ENCODE measurements at regions not wholly inside any gene's neighbourhood (a gene's known extent, or its start where the extent isn't known, plus 50 kb on each side); places are given as distances from the start of the nearest gene placed in this dataset.

GRCh38 chr13:44769686-44770085, 193.6 kb upstream of the TSC22D1 start:
- TF ChIP-seq ATF3 (IDR thresholded peaks at IDR 0.05) = no peak
- no peak for TF ChIP-seq NR2F2 (IDR thresholded peaks at IDR 0.05)
- no peak for TF ChIP-seq FOXA2 (IDR thresholded peaks at IDR 0.05)
- TF ChIP-seq ZBTB33 (IDR thresholded peaks at IDR 0.05) = no peak
- no peak for TF ChIP-seq MAX (IDR thresholded peaks at IDR 0.05)
- TF ChIP-seq, protein P1, sequence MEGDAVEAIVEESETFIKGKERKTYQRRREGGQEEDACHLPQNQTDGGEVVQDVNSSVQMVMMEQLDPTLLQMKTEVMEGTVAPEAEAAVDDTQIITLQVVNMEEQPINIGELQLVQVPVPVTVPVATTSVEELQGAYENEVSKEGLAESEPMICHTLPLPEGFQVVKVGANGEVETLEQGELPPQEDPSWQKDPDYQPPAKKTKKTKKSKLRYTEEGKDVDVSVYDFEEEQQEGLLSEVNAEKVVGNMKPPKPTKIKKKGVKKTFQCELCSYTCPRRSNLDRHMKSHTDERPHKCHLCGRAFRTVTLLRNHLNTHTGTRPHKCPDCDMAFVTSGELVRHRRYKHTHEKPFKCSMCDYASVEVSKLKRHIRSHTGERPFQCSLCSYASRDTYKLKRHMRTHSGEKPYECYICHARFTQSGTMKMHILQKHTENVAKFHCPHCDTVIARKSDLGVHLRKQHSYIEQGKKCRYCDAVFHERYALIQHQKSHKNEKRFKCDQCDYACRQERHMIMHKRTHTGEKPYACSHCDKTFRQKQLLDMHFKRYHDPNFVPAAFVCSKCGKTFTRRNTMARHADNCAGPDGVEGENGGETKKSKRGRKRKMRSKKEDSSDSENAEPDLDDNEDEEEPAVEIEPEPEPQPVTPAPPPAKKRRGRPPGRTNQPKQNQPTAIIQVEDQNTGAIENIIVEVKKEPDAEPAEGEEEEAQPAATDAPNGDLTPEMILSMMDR (IDR thresholded peaks at IDR 0.05; ENCODE audit: low read depth, low read length, missing input control) = no peak
- TF ChIP-seq YY1 (IDR thresholded peaks at IDR 0.05) = no peak
- TF ChIP-seq RAD21 (IDR thresholded peaks at IDR 0.05) = no peak
- no peak for DNase-seq (ENCODE audit: low spot score)
- no peaks in the 10 kb centered on the region for H3K36me3 ChIP-seq (ENCODE audit: control insufficient read depth in 4 of 4, insufficient read depth in 3 of 4, low read depth in 1 of 4, low read length in 3 of 4)
- H3K27me3 ChIP-seq (ENCODE audit: control insufficient read depth in 4 of 4, insufficient read depth in 4 of 4, low read length in 3 of 4) = no peaks in the 10 kb centered on the region
- no peak overlapping the region for H3K4me3 ChIP-seq (ENCODE audit: low read depth in 1 of 3, low read length in 3 of 3)
- H3K9me3 ChIP-seq (ENCODE audit: control insufficient read depth in 4 of 4, low read length in 3 of 4) = no peaks in the 10 kb centered on the region
- no peaks in the 10 kb centered on the region for H3K4me1 ChIP-seq (ENCODE audit: control insufficient read depth in 4 of 4, insufficient read depth in 4 of 4, low read length in 3 of 4)
- no peak overlapping the region for H3K27ac ChIP-seq (ENCODE audit: low read depth in 1 of 2, low read length in 2 of 2)
- WGBS = 68% methylated on average over 3 of the region's 3 CpGs
- no peak overlapping the region for H3K9ac ChIP-seq (ENCODE audit: low read depth in 1 of 2, low read length in 2 of 2)

DNA sequence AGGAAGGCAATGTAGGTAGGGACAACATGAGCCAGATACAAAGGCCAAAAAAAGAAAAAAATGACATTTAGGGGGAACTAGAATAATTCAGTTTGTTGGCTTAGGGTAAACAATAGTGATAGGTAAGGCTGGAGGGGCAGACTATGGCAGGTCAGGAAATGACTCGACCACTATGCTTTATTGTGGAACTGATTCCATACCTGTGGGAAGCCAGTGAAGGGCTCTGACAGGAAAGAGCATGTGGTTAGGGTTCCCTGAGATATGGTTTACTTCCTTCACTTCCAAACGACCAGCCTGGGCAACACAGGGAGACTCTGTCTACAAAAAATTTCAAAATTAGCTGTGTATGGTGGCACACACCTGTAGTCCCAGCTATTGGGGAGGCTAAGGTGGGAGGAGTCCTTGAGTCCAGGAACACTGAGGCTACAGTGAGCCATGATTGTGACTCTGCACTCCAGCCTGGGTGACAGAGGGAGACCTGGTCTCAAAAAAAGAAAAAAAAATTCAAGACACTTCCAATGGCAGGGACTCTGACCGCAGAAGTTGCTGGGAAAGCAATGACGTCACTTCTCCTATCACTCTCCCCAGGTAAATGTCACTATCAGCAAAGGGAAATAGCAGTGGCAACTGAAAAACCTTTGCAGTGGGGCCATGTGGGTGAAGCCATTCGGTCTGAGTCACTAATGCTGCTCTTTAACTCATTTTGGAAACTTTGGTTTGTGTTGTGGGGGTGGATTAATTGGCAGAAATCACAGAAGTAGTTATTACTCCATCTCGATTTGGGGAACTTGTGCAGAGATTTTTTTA, 192.8 kb upstream of the TSC22D1 start:
- H3K36me3 ChIP-seq (ENCODE audit: control insufficient read depth in 4 of 4, insufficient read depth in 3 of 4, low read depth in 1 of 4, low read length in 3 of 4) = no peaks in the 10 kb centered on the region
- TF ChIP-seq FOXA1 (IDR thresholded peaks at IDR 0.05) (no peak), RXRA (IDR thresholded peaks at IDR 0.05) (no peak), TAF1 (conservative IDR thresholded peaks at IDR 0.05) (no peak), JUND (IDR thresholded peaks at IDR 0.05) (no peak), HNF4G (IDR thresholded peaks at IDR 0.05) (no peak), ZBTB33 (IDR thresholded peaks at IDR 0.05) (no peak), SP1 (IDR thresholded peaks at IDR 0.05) (no peak), RAD21 (IDR thresholded peaks at IDR 0.05) (no peak), EGR1 (IDR thresholded peaks at IDR 0.05; ENCODE audit: low read depth in 2 of 2) (no peak), YY1 (IDR thresholded peaks at IDR 0.05) (no peak), MAX (IDR thresholded peaks at IDR 0.05) (no peak), FOXA2 (IDR thresholded peaks at IDR 0.05) (no peak), NR2F2 (IDR thresholded peaks at IDR 0.05) (no peak), HNF4A (conservative IDR thresholded peaks at IDR 0.05) (no peak)
- TF ChIP-seq, protein P2, sequence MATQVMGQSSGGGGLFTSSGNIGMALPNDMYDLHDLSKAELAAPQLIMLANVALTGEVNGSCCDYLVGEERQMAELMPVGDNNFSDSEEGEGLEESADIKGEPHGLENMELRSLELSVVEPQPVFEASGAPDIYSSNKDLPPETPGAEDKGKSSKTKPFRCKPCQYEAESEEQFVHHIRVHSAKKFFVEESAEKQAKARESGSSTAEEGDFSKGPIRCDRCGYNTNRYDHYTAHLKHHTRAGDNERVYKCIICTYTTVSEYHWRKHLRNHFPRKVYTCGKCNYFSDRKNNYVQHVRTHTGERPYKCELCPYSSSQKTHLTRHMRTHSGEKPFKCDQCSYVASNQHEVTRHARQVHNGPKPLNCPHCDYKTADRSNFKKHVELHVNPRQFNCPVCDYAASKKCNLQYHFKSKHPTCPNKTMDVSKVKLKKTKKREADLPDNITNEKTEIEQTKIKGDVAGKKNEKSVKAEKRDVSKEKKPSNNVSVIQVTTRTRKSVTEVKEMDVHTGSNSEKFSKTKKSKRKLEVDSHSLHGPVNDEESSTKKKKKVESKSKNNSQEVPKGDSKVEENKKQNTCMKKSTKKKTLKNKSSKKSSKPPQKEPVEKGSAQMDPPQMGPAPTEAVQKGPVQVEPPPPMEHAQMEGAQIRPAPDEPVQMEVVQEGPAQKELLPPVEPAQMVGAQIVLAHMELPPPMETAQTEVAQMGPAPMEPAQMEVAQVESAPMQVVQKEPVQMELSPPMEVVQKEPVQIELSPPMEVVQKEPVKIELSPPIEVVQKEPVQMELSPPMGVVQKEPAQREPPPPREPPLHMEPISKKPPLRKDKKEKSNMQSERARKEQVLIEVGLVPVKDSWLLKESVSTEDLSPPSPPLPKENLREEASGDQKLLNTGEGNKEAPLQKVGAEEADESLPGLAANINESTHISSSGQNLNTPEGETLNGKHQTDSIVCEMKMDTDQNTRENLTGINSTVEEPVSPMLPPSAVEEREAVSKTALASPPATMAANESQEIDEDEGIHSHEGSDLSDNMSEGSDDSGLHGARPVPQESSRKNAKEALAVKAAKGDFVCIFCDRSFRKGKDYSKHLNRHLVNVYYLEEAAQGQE (IDR thresholded peaks at IDR 0.05) = no peak
- TF ChIP-seq, protein P1 (IDR thresholded peaks at IDR 0.05; ENCODE audit: low read depth, low read length, missing input control) = no peak
- no peaks in the 10 kb centered on the region for H3K27me3 ChIP-seq (ENCODE audit: control insufficient read depth in 4 of 4, insufficient read depth in 4 of 4, low read length in 3 of 4)
- H3K4me3 ChIP-seq (ENCODE audit: low read depth in 1 of 3, low read length in 3 of 3) = no peak overlapping the region
- WGBS = 55% methylated on average over 6 of the region's 6 CpGs
- no peak for DNase-seq (ENCODE audit: low spot score)
- H3K27ac ChIP-seq (ENCODE audit: low read depth in 1 of 2, low read length in 2 of 2) = no peak overlapping the region
- H3K4me1 ChIP-seq (ENCODE audit: control insufficient read depth in 4 of 4, insufficient read depth in 4 of 4, low read length in 3 of 4) = no peaks in the 10 kb centered on the region
- H3K9me3 ChIP-seq (ENCODE audit: control insufficient read depth in 4 of 4, low read length in 3 of 4) = no peaks in the 10 kb centered on the region
- H3K9ac ChIP-seq (ENCODE audit: low read depth in 1 of 2, low read length in 2 of 2) = no peak overlapping the region

All from liver (tissue), 8 donors.